ENCODE measurements at regions not wholly inside any gene's neighbourhood (a gene's known extent, or its start where the extent isn't known, plus 50 kb on each side); places are given as distances from the start of the nearest gene placed in this dataset.

DNA sequence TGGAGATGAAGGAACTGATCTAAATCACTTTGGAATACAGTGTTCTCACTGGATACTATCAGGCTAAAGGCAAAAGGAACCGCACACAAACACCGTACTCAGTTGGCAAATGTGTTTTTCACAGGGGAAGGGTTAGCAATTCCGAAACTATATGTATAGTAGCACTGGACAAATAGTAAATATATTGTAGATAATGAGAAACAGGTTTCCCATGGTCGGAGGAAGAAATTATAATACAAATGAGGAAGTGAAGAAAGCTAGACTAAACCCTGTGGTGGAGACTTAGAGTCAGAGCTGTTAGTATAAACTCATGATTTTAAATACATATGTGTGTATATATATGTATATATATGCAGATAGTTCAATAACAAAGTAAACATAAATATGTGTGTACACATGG, 414.1 kb upstream of the SALL1 start:
- DNase-seq = no peak

- no peak for DNase-seq
These were observed 411.8 kb upstream of the SALL1 start for GRCh38 chr16:51562891-51563290.

GRCh38 chr16:51559901-51560300, 408.8 kb upstream of the SALL1 start:
- no peak for DNase-seq

DNA sequence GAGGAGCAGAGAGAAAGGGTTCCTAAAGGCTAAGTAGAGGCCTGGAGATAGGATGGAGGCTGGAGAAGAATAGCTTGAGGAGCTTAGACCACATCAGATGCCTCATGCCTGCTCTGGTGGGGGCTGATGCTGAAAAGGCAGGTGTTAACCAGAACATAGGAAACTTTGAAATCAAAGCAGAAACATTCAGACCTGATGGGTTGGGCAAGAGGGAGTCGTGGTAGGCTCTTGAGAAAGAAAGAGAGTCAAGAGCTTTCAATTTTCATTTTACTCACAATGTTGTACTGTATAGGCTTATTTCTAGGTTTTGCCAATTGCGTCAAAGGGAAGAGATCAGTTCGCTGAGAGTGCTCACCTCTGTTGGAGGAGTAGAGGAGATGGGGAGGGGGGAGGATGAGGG, 406.6 kb upstream of the SALL1 start:
- DNase-seq = no peak

DNA sequence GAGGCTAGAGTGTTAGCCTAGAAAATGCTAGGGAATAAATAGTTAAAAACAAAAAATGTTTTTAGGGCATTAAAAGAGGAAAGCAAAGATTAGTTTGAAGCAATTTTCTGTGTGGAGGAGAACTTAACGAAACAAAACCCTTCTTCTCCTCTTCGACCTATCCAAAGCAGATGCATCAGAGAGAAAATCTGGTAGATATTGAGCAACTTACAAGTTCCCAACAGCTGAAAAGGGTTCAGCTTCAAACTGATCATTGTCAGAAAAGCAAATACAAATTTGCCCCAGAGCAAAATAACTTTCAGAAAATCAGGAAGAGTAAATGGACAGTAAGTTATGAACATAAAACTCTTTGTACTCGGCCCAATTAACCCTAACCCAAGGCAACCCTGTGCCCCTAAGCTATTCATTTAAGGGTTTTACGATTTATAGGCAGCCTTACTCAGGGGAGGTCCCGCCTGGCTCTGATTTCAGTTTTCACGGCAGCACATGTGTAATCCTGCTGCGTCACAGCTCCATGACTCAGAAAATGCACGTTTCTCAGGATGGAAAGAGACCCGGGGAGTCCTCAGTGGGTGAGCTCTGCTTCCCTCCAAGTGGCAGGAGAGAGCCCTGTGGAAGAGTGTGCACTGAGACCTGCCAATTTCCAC, 405.7 kb upstream of the SALL1 start:
- no peak for DNase-seq

GRCh38 chr16:51553910-51554309, 402.8 kb upstream of the SALL1 start:
- no peak for DNase-seq

DNA sequence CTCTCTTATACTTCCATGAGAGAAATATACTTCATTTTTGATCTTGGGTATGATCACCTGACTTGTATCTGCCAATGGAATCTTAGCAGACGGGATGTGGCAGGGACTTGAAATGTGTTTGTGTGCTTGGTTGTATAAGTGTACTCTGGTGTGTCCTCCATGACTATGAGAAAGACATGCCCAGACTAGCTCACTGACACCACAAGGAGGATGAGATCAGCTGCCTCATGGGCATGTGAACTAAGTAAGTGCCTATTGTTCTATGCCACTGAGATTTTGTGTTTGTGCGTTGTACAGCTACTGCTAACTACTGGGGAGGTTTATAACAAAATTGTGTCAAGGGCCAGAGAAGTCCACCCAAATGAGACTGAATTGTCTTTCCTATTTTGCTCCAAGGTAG, 402.2 kb upstream of the SALL1 start:
- no peak for DNase-seq

DNA sequence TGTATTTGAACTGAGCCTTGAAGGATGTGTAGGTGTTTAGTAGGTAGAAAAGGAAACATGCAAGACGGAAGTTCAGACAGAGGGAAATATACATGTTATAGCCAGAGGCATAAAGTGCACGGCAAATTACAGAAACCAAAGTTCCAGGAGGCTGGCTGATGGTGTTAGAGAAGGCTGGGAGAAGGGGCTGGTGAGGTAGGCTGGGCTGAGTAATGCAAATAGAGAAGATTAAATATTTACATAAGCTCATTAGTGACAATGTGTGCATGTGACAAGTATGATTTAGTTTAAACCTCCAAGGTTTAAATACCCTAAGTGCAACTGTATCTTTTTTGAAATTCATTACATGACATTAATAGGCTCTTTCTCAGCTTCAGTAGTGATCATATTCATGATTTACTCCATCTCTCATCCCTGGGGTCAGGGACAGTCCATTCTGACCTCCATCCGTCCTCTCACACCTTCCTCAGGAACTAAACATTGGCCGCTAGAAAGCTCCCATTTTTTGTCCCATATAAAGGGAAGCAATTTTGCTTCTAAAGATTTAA, 399.8 kb upstream of the SALL1 start:
- DNase-seq = no peak

- no peak for DNase-seq
These were observed 398.8 kb upstream of the SALL1 start for GRCh38 chr16:51549836-51550235.

DNA sequence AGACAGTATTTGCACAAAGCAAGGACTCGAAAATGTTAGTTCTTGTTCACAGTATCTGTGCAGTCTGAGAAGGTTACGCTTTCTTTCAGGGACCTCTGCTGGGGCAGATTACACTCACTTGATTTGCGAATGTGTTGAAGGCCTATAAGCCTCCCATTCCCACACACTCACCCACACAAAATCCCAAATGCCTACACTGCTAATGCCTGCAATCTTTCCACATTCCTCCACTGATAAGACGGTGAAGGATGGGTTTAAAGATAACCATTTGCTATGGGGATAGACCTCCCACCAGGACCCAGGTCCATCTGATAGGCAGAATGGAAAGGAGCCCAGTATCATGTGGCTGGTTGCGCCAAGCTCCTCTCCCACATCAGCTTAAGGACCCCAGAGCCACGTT, 394.9 kb upstream of the SALL1 start:
- DNase-seq = no peak

DNA sequence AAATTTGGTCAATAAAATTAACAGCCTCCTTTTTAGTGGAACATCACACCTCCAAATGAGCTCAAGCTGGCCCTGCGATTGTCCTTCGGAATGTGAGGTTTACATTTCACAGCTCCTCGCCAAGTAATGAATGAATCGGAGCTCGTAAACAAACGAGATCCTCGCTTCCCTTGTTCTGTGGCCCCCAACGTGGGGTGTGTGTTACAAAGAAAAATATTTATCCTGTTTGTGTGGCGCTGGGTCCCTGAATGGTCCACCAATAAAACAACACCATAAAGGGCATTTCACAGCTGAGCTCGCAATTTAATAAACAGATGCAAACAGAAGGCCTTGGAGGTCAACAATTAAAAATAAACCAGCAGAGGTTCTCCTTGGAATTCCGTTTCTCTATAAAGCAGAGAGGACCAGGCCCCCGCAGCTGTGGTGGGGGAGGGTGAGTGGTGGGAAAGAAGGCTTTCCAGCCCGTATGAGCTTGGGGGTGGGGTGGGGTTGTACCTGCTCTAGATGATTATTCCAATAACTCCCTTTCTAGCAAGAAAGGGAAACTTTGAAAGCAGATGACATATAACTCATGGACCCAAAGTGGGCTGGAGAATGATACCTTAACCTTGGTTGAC, 393.9 kb upstream of the SALL1 start:
- DNase-seq = no peak

GRCh38 chr16:51543971-51544370, 392.9 kb upstream of the SALL1 start:
- no peak for DNase-seq

DNA sequence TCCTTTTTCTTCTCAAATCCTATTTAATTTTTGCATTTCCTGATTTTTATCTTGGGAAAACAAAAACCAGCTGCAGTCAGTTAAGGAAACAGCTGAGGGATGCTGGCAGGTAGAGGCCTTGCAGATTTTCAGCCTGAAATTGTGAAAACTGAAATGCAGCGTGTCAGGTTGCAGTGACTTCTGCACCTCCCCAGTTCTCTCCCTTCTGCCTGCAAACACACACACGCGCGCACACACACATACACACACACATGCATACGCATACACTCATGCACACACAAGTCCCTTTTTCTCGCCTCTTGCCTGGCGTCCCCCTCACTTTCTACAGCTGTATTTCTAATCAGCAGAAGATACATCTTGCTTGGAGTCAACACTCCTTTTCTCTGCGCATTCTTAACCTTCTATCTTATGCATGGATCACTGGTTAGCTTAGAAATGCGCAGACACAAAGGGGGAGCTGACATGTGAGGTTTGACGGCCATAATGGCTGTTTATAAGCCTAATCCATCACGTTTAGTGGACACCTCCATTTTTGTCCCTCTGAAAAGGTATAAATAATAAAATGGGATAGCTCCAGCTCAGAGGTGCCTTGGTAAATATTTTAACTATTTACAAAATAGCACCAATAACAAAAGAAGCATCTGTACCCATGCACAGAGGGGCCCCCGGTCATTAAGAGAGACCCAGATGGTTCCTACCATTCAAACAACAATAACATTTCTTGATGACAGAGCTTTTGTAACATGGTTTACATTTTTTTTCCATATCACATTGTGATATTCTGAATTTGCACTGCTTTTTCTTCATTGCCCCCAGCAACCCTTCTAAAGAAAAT, 392.1 kb upstream of the SALL1 start:
- no peak for DNase-seq

- no peak for DNase-seq
These were observed 389.2 kb upstream of the SALL1 start for GRCh38 chr16:51540259-51540658.

GRCh38 chr16:51538707-51539498, 387.8 kb upstream of the SALL1 start:
- no peak for DNase-seq

DNA sequence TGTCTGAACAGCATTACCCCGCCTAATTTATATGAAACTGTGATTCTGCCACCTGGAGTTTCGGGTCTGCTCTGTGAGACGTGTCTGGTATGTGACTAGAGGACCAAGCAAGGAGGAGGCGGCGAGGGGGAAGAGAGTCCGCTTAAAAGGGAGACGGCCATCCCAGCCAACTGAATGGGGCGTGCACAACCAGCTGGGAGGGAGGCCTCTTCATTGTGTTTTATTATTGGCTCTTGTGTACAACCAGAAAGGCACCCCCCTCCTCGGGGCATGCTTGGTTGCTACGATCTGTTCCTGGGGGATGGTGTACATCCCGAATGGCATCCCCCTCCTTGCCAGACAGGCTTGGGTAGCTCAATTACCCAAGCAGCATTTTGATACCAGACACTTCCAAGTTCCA, 384.5 kb upstream of the SALL1 start:
- DNase-seq = no peak

DNA sequence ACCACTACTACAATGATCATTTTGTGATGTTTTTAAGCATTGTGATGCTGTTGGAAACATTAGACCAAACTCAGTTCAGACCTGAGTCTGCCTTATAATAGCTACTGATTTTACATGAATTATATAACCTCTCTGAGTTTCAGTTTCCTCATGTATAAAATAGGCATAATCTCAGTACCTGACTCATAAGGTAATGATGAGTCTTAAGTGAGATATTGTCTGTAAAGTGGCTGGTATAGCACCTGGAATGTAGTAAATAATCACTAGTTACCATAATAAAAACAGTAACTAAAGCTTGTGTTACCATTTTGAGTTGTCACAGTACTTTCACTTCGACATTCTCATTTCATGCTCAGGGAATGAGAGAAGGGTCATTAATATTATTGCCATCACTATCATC, 381.5 kb upstream of the SALL1 start:
- DNase-seq = no peak

- DNase-seq = no peak
These were observed 380.2 kb upstream of the SALL1 start for GRCh38 chr16:51531271-51531670.

- DNase-seq = no peak
These were observed 376.3 kb upstream of the SALL1 start for GRCh38 chr16:51527349-51527748.

- no peak for DNase-seq
These were observed 375.6 kb upstream of the SALL1 start for GRCh38 chr16:51526621-51527020.

DNA sequence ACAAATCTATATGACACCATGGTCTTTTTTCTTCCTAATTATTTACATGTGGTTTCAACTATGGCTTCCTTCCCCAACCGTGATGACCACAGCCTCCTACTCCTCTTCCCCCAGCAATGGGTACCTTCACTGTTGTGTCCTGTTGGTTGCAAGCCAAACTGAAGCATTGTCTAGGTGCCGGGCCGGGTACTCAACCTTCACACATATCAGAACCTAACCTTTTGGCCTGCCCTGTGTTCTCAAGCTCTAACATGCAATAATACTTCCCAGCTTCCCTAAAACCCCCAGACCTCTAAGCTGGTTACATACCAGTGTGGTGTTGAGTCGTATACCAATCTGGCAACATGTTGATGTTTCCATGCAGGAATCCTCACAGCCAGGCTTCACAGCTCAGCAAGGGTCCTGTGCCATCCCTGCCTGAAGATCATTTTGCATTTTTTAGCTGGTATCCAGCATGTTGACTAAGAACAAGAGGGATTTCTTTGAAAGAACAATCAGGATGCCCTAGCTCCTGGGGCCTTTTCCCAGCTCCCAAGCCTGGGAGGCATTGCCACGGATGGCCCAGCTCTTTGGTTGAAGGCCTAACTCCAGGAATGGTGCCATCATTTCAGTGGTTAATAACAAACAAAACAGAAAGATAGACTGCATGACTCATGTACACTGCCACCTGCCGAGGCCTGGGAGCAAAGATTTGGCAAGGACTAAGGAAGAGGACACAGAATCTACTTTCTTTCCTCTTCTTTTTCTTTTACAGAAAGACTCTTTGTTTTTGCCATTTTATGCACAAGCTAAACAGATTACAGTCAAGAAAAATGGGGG, 373.7 kb upstream of the SALL1 start:
- no peak for DNase-seq

DNA sequence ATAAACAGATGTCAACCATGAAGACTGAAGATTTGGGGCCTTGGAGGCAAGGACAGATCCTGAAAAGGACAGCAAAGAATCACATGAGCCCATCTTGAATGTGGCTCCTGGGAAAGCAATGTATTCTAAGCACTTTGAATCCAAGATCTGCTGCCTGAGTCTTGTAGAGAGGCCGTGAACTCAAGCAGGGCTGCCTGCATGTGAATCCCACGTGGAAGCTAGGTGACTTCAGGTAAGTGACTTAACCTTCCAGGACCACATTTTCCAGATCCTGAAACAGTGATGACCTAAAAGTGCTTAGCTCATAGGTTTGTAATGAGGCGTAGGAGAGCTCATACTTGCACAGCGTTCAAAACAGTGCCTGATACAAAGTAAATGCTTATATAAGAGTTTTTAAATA, 373.0 kb upstream of the SALL1 start:
- no peak for DNase-seq

Data from GF-D8 (cell line).